ENCODE measurements at regions not wholly inside any gene's neighbourhood (a gene's known extent, or its start where the extent isn't known, plus 50 kb on each side); places are given as distances from the start of the nearest gene placed in this dataset.
A peak's percentile ranks its signal among the peaks of the same experiment; 100 is the strongest.

- TF ChIP-seq ESRRA (IDR thresholded peaks at IDR 0.05; ENCODE audit: borderline replicate concordance, low read length) (no peak), CBX8 (IDR thresholded peaks at IDR 0.05) (no peak), CEBPB (IDR thresholded peaks at IDR 0.05) (no peak), GATA3 (IDR thresholded peaks at IDR 0.05; ENCODE audit: borderline replicate concordance) (no peak), BHLHE40 (IDR thresholded peaks at IDR 0.05; ENCODE audit: low read depth, low read length) (no peak), EHF (CRISPR knock-in tag; IDR thresholded peaks at IDR 0.05) (no peak), EHMT2 (IDR thresholded peaks at IDR 0.05; ENCODE audit: low read depth) (no peak)
Observed at GRCh38 chr3:68206524-68207117, 552.2 kb upstream of the SUCLG2 start (continued).

- DNase-seq (ENCODE audit: low read depth in 1 of 2, low spot score in 1 of 2) (no peak), ATAC-seq (no peak), FAIRE-seq (no peak)
- Histone ChIP-seq H3K4me2 (no peak overlapping the region), H3K4me3 (no peak overlapping the region), H3K9me3 (no peaks in the 10 kb centered on the region), H3K4me1 (no peaks in the 10 kb centered on the region), H3K27ac (no peak overlapping the region)
- 0% methylated on average over 1 of the region's 1 CpG for WGBS (ENCODE audit: missing lambda C conversion rate)
- ChIA-PET CTCF (no interaction called here), POLR2A (no interaction called here)
- TF ChIP-seq CHD2 (IDR thresholded peaks at IDR 0.05; ENCODE audit: low read length, partially characterized antibody), result no peak
- no peak for TF ChIP-seq HOXB13 (CRISPR knock-in tag; IDR thresholded peaks at IDR 0.05; ENCODE audit: low read depth)
- TF ChIP-seq, protein P1, sequence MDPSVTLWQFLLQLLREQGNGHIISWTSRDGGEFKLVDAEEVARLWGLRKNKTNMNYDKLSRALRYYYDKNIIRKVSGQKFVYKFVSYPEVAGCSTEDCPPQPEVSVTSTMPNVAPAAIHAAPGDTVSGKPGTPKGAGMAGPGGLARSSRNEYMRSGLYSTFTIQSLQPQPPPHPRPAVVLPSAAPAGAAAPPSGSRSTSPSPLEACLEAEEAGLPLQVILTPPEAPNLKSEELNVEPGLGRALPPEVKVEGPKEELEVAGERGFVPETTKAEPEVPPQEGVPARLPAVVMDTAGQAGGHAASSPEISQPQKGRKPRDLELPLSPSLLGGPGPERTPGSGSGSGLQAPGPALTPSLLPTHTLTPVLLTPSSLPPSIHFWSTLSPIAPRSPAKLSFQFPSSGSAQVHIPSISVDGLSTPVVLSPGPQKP (IDR thresholded peaks at IDR 0.05; ENCODE audit: low read depth, low read length), result no peak
- no peak for TF ChIP-seq EHF (CRISPR knock-in tag; IDR thresholded peaks at IDR 0.05)
- no peak for TF ChIP-seq GATA3 (IDR thresholded peaks at IDR 0.05; ENCODE audit: borderline replicate concordance)
- TF ChIP-seq MAFK (IDR thresholded peaks at IDR 0.05; ENCODE audit: partially characterized antibody), result no peak
Observed at GRCh38 chr3:68186733-68187132, 532.3 kb upstream of the SUCLG2 start.

GRCh38 chr3:68176600-68176999 lies 522.2 kb upstream of the SUCLG2 start:
- FAIRE-seq (no peak), DNase-seq (ENCODE audit: low read depth in 1 of 2, low spot score in 1 of 2) (no peak), ATAC-seq (no peak)
- H3K4me2 ChIP-seq, result no peak overlapping the region
- no peak overlapping the region for H3K4me3 ChIP-seq
- WGBS (ENCODE audit: missing lambda C conversion rate), result 5% methylated on average over 1 of the region's 1 CpG
- no peaks in the 10 kb centered on the region for H3K4me1 ChIP-seq
- peak; percentile 68 for TF ChIP-seq MAFK (IDR thresholded peaks at IDR 0.05; ENCODE audit: partially characterized antibody)
- no peak for TF ChIP-seq BCL3 (IDR thresholded peaks at IDR 0.05)
- H3K27ac ChIP-seq, result no peak overlapping the region
- POLR2A ChIA-PET, result no interaction called here
- no peaks in the 10 kb centered on the region for H3K9me3 ChIP-seq
- CTCF ChIA-PET, result interaction anchor here (1.2 kb wide), 1 partner anchor 7 kb away, joined by 3 read pairs; no protein-coding TSS in a partner anchor

DNA sequence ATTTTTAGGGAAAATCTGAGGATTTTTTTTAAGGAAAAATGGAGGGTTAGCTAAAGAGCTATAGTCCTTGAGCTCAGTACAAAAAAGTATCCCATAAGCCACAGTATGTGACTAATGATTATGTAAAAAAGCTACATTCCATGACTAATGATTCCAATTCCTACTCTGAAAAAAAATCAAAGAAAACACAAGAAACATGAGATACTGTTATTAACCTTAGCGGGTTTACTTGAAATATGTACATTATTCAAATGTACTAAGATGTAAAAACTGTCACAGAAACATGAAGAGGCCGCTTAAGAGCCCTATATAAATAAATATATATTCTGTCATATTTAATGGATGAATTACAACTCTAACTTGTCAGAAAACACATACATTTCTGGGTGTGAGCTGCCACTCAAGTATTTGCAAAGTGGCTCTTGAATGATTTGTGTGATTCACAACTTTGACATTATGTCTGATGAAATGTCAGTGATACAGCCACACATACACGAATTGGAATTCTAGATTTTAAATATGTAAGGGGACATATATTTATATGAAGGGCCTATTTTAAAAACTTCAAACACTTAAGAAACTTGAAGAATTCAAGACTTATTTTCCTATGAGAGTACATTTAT lies 518.7 kb upstream of the SUCLG2 start:
- H3K4me1 ChIP-seq, result no peaks in the 10 kb centered on the region
- ATAC-seq (no peak), DNase-seq (ENCODE audit: low read depth in 1 of 2, low spot score in 1 of 2) (no peak), FAIRE-seq (no peak)
- no peak overlapping the region for H3K27ac ChIP-seq
- WGBS (ENCODE audit: missing lambda C conversion rate), result 1% methylated on average over 3 of the region's 3 CpGs
- TF ChIP-seq BCL3 (IDR thresholded peaks at IDR 0.05) (no peak), HOXB13 (CRISPR knock-in tag; IDR thresholded peaks at IDR 0.05; ENCODE audit: low read depth) (no peak), ZNF302 (CRISPR knock-in tag; IDR thresholded peaks at IDR 0.05) (no peak), CEBPB (IDR thresholded peaks at IDR 0.05) (no peak), GATA3 (IDR thresholded peaks at IDR 0.05; ENCODE audit: borderline replicate concordance) (no peak), CHD4 (IDR thresholded peaks at IDR 0.05; ENCODE audit: borderline replicate concordance) (no peak), NFE2L2 (conservative IDR thresholded peaks at IDR 0.05; ENCODE audit: low read length) (no peak), HDAC2 (IDR thresholded peaks at IDR 0.05) (no peak), TP53 (CRISPR knock-in tag; IDR thresholded peaks at IDR 0.05) (no peak), EHF (CRISPR knock-in tag; IDR thresholded peaks at IDR 0.05) (no peak), KDM1A (IDR thresholded peaks at IDR 0.05; ENCODE audit: low read depth) (no peak), ZSCAN20 (CRISPR knock-in tag; IDR thresholded peaks at IDR 0.05) (no peak), MAZ (IDR thresholded peaks at IDR 0.05; ENCODE audit: borderline replicate concordance, low read depth, low read length) (no peak)
- TF ChIP-seq, protein P2, sequence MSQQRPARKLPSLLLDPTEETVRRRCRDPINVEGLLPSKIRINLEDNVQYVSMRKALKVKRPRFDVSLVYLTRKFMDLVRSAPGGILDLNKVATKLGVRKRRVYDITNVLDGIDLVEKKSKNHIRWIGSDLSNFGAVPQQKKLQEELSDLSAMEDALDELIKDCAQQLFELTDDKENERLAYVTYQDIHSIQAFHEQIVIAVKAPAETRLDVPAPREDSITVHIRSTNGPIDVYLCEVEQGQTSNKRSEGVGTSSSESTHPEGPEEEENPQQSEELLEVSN (IDR thresholded peaks at IDR 0.05; ENCODE audit: borderline replicate concordance, low read depth), result no peak
- TF ChIP-seq, protein P3, sequence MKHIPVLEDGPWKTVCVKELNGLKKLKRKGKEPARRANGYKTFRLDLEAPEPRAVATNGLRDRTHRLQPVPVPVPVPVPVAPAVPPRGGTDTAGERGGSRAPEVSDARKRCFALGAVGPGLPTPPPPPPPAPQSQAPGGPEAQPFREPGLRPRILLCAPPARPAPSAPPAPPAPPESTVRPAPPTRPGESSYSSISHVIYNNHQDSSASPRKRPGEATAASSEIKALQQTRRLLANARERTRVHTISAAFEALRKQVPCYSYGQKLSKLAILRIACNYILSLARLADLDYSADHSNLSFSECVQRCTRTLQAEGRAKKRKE (CRISPR knock-in tag; IDR thresholded peaks at IDR 0.05; ENCODE audit: low read depth), result no peak
- ChIA-PET POLR2A (no interaction called here), CTCF (no interaction called here)
- no peaks in the 10 kb centered on the region for H3K9me3 ChIP-seq
- H3K4me2 ChIP-seq, result no peak overlapping the region
- no peak overlapping the region for H3K4me3 ChIP-seq

Measured in A549 (cell line).